Liver (tissue), 3 donors: ENCODE measurements at regions not wholly inside any gene's neighbourhood (a gene's known extent, or its start where the extent isn't known, plus 50 kb on each side); places are given as distances from the start of the nearest gene placed in this dataset.

Source experiments
- RAD21 ChIP-seq, 2 donors: IDR thresholded peaks; 2 replicates each; pipeline ENCODE4 v1.6.1; 2016; ENCODE audit warnings: antibody characterized with exemption in 2 of 2, mild to moderate bottlenecking in 2 of 2
- TF ChIP-seq, protein P1 (sequence below): fragments of 150-350 bp; IDR thresholded peaks from 2 replicates; pipeline ENCODE4 v1.5.1; 2017; ENCODE audit warnings: improper control_type of control experiment, low read depth, low read length; ENCODE audit not compliant: missing input control
- donor health status: healthy.
- donor health status: healthy.

DNA sequence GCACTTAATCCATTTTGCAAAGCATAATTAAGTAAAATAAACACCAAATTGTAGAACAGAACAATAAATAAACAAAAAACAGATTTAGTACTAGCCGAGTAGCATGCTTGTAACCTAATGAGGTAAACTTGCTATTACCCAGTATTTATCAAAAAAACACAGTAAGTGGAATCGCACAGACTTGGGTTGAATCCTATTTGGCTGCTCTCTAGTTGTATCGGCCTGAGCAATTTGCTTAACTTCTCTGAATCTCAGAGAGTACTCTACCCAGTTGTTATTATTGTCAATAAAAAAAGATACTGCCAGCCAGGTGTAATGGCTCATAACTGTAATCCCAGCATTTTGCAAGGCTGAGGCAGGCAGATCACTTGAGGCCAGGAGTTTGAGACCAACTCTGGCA is 664.3 kb downstream of the ADGRL2 start:
- TF ChIP-seq, protein P1, sequence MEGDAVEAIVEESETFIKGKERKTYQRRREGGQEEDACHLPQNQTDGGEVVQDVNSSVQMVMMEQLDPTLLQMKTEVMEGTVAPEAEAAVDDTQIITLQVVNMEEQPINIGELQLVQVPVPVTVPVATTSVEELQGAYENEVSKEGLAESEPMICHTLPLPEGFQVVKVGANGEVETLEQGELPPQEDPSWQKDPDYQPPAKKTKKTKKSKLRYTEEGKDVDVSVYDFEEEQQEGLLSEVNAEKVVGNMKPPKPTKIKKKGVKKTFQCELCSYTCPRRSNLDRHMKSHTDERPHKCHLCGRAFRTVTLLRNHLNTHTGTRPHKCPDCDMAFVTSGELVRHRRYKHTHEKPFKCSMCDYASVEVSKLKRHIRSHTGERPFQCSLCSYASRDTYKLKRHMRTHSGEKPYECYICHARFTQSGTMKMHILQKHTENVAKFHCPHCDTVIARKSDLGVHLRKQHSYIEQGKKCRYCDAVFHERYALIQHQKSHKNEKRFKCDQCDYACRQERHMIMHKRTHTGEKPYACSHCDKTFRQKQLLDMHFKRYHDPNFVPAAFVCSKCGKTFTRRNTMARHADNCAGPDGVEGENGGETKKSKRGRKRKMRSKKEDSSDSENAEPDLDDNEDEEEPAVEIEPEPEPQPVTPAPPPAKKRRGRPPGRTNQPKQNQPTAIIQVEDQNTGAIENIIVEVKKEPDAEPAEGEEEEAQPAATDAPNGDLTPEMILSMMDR = no peak
- no peak for TF ChIP-seq RAD21 (IDR thresholded peaks at IDR 0.05)
